ENCODE measurements at regions not wholly inside any gene's neighbourhood (a gene's known extent, or its start where the extent isn't known, plus 50 kb on each side); places are given as distances from the start of the nearest gene placed in this dataset.

DNA sequence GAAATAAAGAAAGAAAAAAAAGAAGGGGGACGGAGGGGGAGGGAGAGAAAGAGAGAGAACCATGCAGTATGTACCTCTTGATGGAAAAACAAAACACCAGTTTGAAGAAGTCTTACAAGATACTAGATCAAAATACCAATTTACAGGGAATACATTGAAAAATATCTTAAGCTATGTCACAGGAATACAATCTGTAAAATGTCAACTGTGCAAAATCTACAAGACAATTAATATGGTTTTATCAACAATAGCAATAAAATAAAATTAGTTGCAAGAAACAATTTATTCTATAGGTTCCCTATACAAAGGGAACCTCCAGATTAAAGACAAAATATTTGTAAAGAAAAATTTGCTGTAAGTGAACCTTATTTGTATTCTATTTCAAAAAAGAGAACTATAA lies 98.3 kb upstream of the CABCOCO1 start:
- no peak overlapping the region for H3K27ac ChIP-seq
- no peak for TF ChIP-seq POLR2AphosphoS5 (IDR thresholded peaks at IDR 0.05)
- TF ChIP-seq EP300 (IDR thresholded peaks at IDR 0.05): no peak
- TF ChIP-seq, protein P1, sequence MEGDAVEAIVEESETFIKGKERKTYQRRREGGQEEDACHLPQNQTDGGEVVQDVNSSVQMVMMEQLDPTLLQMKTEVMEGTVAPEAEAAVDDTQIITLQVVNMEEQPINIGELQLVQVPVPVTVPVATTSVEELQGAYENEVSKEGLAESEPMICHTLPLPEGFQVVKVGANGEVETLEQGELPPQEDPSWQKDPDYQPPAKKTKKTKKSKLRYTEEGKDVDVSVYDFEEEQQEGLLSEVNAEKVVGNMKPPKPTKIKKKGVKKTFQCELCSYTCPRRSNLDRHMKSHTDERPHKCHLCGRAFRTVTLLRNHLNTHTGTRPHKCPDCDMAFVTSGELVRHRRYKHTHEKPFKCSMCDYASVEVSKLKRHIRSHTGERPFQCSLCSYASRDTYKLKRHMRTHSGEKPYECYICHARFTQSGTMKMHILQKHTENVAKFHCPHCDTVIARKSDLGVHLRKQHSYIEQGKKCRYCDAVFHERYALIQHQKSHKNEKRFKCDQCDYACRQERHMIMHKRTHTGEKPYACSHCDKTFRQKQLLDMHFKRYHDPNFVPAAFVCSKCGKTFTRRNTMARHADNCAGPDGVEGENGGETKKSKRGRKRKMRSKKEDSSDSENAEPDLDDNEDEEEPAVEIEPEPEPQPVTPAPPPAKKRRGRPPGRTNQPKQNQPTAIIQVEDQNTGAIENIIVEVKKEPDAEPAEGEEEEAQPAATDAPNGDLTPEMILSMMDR (IDR thresholded peaks at IDR 0.05): no peak
- TF ChIP-seq POLR2A (IDR thresholded peaks at IDR 0.05): no peak
- H3K4me1 ChIP-seq: no peaks in the 10 kb centered on the region
- 77% methylated on average over 1 of the region's 1 CpG for WGBS
- H3K4me3 ChIP-seq: no peak overlapping the region
- DNase-seq (ENCODE audit: low spot score in 2 of 2): no peak
- no peaks in the 10 kb centered on the region for H3K36me3 ChIP-seq
- H3K27me3 ChIP-seq: no peaks in the 10 kb centered on the region
- no peaks in the 10 kb centered on the region for H3K9me3 ChIP-seq

DNA sequence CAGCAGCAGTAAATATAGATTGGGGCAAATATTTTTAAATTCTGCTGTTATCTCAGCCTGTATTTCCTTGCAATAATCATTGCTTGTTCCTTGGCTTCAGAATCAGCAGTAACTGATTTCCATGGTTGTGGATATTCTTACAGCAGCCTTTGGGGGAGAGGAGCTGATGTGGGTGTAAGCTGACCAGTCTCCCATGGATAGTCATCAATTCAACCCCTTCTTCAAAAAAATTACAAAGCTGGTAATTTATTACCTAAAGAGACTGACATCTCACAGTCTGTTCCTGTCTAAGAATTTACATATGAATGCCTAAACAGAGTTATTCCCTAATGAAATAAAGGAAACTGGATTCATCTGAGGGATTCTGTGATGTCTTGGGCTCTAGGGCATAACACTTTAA lies 103.1 kb upstream of the CABCOCO1 start:
- DNase-seq (ENCODE audit: low spot score in 2 of 2): no peak
- Histone ChIP-seq H3K27me3 (no peaks in the 10 kb centered on the region), H3K4me3 (no peak overlapping the region), H3K27ac (no peak overlapping the region), H3K9me3 (no peaks in the 10 kb centered on the region), H3K4me1 (no peaks in the 10 kb centered on the region), H3K36me3 (no peaks in the 10 kb centered on the region)
- no peak for TF ChIP-seq POLR2A (IDR thresholded peaks at IDR 0.05)
- TF ChIP-seq EP300 (IDR thresholded peaks at IDR 0.05): no peak
- TF ChIP-seq POLR2AphosphoS5 (IDR thresholded peaks at IDR 0.05): no peak
- TF ChIP-seq, protein P1 (IDR thresholded peaks at IDR 0.05): no peak

DNA sequence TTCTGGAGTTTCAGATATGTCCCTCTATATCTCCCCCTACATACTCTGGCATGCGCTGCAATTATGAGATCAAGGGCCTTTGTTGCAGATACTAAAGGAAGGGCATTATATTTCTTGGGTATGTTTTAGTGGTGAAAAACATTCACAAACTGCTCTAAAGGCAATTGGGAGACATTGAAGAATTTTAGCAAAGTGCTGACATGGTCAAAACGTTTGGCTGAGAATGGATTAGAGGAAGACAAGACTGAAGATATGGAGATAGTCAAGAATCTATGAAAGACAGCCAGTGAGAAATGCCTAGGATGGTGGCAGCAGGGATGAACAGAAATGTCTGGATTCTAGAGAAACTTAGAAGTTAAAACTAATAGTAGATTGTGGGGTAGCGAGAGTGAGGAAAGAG lies 104.5 kb upstream of the CABCOCO1 start:
- 86% methylated on average over 3 of the region's 3 CpGs for WGBS
- no peaks in the 10 kb centered on the region for H3K4me1 ChIP-seq
- no peak overlapping the region for H3K27ac ChIP-seq
- H3K4me3 ChIP-seq: no peak overlapping the region
- no peak for DNase-seq (ENCODE audit: low spot score in 2 of 2)
- H3K9me3 ChIP-seq: no peaks in the 10 kb centered on the region
- H3K36me3 ChIP-seq: no peaks in the 10 kb centered on the region
- no peaks in the 10 kb centered on the region for H3K27me3 ChIP-seq
- TF ChIP-seq EP300 (IDR thresholded peaks at IDR 0.05) (no peak), POLR2A (IDR thresholded peaks at IDR 0.05) (no peak)
- TF ChIP-seq, protein P1 (IDR thresholded peaks at IDR 0.05): no peak

DNA sequence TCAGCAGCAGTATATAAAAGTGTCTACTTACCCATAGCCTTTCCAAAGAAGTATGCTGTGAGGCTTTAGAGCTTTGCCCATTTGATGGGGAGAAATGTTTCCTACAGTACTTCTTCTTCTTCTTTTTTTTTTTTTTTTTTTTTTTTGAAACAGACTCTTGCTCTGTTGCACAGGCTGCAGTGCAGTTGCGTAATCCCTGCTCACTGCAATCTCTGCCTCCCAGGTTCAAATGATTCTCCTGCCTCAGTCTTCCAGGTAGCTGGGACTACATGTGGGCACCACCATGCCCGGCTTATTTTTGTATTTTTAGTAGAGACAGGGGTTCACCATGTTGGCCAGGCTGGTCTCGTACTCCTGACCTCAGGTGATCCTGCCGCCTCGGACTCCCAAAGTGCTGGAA lies 101.7 kb upstream of the TMEM26 start:
- no peaks in the 10 kb centered on the region for H3K9me3 ChIP-seq
- no peaks in the 10 kb centered on the region for H3K36me3 ChIP-seq
- H3K27ac ChIP-seq: no peak overlapping the region
- no peaks in the 10 kb centered on the region for H3K4me1 ChIP-seq
- TF ChIP-seq, protein P1 (IDR thresholded peaks at IDR 0.05): no peak
- no peak for TF ChIP-seq POLR2A (IDR thresholded peaks at IDR 0.05)
- TF ChIP-seq POLR2AphosphoS5 (IDR thresholded peaks at IDR 0.05): no peak
- 96% methylated on average over 5 of the region's 5 CpGs for WGBS
- DNase-seq (ENCODE audit: low spot score in 2 of 2): no peak
- no peak overlapping the region for H3K4me3 ChIP-seq
- no peaks in the 10 kb centered on the region for H3K27me3 ChIP-seq

DNA sequence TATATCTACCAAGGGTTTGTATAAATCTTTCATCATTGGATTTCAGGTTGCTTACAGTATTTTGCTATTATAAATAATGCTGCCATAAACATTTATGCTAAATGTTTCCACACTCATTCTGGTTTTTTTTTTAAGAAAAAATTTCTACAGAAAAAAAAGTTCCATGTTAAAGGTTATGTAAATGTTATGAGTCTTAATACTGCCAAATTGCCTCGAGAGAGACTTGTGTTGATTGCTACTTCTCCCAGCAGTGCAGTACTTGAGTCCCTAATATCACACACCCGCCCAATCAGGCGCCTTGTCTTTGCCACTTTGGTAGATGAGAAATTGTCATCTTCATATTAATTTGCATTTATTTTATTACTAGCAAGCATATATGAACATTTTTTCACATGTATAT lies 96.7 kb upstream of the TMEM26 start:
- no peaks in the 10 kb centered on the region for H3K9me3 ChIP-seq
- no peak for DNase-seq (ENCODE audit: low spot score in 2 of 2)
- TF ChIP-seq, protein P1 (IDR thresholded peaks at IDR 0.05): no peak
- TF ChIP-seq POLR2AphosphoS5 (IDR thresholded peaks at IDR 0.05) (no peak), EP300 (IDR thresholded peaks at IDR 0.05) (no peak), POLR2A (IDR thresholded peaks at IDR 0.05) (no peak)
- no peaks in the 10 kb centered on the region for H3K4me1 ChIP-seq
- H3K27me3 ChIP-seq: no peaks in the 10 kb centered on the region
- H3K4me3 ChIP-seq: no peak overlapping the region
- H3K36me3 ChIP-seq: no peaks in the 10 kb centered on the region
- no peak overlapping the region for H3K27ac ChIP-seq
- 72% methylated on average over 3 of the region's 3 CpGs for WGBS
